Fibroblast of mammary gland (primary cell): ENCODE measurements at regions not wholly inside any gene's neighbourhood (a gene's known extent, or its start where the extent isn't known, plus 50 kb on each side); places are given as distances from the start of the nearest gene placed in this dataset.
"Not testable (repeated sequence)": the region's sequence is repeated elsewhere in the genome, so short reads cannot be mapped to it uniquely, and the experiment has no call there.

Experiments
- DNase-seq: peaks from one replicate; pipeline ENCODE4 v3.0.0-alpha.2; 2010; ENCODE audit warnings: low read depth
- H3K4me3 ChIP-seq: 2 replicates; pipeline ENCODE4 v1.5.1; 2011; ENCODE audit warnings: low read depth, mild to moderate bottlenecking, low read length, moderate library complexity; ENCODE audit not compliant: control insufficient read depth
- TF ChIP-seq, protein P1 (sequence below): conservative IDR thresholded peaks from 2 replicates; pipeline ENCODE4 v1.5.1; 2011; ENCODE audit warnings: low read depth, low read length, inconsistent platforms; ENCODE audit not compliant: control insufficient read depth, insufficient read depth

DNA sequence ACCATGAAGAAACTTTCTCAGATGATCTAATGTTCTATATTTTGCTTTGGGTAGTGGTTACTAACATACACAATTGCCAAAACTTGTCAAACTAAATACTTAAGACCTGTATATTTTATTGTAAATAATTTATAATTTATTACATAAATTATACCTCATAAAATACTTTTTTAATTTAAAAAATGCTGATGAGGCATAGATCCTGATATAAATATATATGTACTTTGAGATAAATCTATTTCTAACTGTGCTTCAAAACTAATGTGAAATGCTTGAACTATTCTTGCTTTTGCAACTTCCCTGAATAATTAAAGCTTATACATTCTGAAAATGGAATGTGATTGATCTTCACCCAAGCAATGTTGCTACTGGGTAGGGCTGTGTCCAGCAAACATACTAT is 568.8 kb downstream of the INSC start:
- DNase-seq = no peak
- TF ChIP-seq, protein P1, sequence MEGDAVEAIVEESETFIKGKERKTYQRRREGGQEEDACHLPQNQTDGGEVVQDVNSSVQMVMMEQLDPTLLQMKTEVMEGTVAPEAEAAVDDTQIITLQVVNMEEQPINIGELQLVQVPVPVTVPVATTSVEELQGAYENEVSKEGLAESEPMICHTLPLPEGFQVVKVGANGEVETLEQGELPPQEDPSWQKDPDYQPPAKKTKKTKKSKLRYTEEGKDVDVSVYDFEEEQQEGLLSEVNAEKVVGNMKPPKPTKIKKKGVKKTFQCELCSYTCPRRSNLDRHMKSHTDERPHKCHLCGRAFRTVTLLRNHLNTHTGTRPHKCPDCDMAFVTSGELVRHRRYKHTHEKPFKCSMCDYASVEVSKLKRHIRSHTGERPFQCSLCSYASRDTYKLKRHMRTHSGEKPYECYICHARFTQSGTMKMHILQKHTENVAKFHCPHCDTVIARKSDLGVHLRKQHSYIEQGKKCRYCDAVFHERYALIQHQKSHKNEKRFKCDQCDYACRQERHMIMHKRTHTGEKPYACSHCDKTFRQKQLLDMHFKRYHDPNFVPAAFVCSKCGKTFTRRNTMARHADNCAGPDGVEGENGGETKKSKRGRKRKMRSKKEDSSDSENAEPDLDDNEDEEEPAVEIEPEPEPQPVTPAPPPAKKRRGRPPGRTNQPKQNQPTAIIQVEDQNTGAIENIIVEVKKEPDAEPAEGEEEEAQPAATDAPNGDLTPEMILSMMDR = no peak
- H3K4me3 ChIP-seq = no peak overlapping the region

DNA sequence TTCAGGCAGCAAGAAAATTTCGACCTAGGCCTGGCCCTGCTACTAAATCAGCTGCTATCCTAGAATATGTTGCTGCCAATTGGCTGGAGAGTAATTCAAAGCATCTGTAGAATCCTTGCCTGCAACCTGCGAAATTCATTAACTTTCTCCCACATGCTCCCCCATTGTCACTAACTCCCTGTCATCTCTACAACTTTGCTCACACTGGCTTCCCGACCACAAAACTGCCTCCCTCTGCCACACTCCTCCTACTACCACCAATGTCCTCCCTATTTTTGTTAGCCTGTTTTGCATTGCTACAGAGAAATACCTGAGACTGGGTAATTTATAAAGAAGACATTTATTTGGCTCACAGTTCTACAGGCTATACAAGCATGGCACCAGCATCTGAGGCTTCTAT is 570.6 kb downstream of the INSC start:
- H3K4me3 ChIP-seq = no peak overlapping the region
- TF ChIP-seq, protein P1 = no peak
- no peak for DNase-seq

DNA sequence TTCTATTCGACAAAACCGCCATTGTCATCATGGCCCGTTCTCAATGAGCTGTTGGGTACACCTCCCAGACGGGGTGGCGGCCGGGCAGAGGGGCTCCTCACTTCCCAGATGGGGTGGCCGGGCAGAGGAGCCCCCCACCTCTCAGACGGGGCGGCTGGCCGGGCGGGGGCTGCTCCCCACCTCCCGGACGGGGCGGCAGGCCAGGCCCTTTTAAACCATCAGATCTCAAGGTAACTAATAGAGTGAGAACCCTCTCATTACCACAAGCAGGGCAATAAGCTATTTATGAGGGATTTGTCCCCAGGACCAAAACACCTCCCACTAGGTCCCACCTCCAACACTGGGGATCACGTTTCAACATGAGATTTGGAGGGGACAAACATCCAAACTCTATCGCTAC is 571.5 kb downstream of the INSC start:
- not testable (repeated sequence) for H3K4me3 ChIP-seq, DNase-seq

DNA sequence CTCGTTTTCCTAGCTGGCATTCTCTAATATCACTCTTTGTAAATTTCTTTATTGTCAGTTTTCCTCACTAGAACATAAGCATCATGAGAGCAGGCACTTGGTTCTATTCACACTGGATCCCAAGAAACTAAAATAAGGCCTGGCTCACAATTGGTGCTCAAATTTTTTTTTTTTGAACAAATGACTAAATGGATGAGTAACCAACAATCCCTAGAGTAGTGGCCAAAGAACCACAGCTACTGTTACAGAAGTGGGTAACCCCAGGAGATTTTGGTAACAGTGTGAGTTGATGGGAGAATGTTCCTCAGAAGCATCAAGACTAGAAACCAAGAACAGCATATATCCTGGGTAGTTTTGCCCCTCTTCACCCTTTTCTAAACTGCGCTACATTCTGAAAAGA is 572.6 kb downstream of the INSC start:
- no peak overlapping the region for H3K4me3 ChIP-seq
- TF ChIP-seq, protein P1 = no peak
- DNase-seq = peak; percentile 21

DNA sequence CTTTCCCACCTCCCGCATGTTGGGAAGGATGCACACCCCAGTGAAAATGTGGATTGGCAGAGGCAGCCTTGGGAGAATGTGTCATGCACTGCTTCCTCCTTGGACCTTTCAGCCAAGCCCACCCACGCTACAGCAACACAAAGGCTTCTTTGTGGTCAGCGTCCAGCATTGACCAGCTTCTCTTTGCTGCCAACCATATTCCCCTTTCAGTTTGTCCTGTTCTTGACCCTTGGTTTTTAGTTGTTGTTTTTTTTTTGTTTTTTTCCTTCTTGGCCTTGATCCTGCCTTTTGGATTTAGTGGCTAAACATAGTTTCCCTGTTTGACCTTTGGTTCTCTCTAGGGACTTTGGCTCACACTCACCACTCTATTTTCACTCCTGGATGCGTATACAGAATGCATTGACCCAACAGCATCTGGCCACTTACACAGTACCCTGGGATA is 573.6 kb downstream of the INSC start:
- TF ChIP-seq, protein P1 = no peak
- peak; percentile 61 for DNase-seq
- no peak overlapping the region for H3K4me3 ChIP-seq

DNA sequence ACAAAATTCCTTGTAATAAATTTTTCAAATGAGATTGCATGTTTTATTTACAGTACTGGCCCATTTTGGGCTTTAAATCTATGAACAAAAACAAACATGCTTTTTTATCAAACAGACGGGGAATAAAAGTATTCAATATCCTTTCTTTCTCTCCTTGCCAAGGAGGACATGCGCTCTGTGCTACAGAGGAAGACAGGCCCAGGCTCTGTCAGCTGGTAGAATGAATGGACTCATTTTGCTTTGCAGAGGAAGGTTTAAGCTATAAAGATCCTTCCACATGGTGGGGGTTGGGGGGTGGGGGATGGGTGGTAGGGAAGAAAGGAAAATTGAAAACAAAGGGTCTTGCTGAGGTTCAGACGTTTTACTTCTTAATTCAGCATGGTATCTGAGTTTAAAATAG is 575.6 kb downstream of the INSC start:
- TF ChIP-seq, protein P1 = no peak
- H3K4me3 ChIP-seq = no peak overlapping the region
- DNase-seq = no peak

DNA sequence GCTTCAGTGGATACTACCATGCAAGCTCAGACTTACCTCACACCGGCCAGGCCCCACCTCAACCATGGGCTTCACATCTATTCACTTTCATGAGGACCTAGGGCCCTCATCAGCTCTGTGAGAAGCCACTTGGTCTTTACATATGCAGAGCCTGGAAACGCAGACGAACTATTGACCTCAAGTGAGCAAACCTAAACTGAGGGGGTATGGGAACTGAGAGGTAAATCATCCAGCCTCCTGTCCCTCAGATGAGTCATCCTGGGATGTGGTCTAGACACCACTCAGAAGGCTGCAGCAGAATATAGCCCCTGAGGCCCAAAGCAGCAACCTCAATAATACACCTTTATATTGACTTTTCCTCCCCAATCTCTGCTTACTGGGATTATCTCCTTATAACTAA is 578.0 kb downstream of the INSC start:
- DNase-seq = no peak
- TF ChIP-seq, protein P1 = no peak

More for the DNA sequence above, 578.0 kb downstream of the INSC start:
- H3K4me3 ChIP-seq = no peak overlapping the region
